ENCODE measurements at regions not wholly inside any gene's neighbourhood (a gene's known extent, or its start where the extent isn't known, plus 50 kb on each side); places are given as distances from the start of the nearest gene placed in this dataset.

DNA sequence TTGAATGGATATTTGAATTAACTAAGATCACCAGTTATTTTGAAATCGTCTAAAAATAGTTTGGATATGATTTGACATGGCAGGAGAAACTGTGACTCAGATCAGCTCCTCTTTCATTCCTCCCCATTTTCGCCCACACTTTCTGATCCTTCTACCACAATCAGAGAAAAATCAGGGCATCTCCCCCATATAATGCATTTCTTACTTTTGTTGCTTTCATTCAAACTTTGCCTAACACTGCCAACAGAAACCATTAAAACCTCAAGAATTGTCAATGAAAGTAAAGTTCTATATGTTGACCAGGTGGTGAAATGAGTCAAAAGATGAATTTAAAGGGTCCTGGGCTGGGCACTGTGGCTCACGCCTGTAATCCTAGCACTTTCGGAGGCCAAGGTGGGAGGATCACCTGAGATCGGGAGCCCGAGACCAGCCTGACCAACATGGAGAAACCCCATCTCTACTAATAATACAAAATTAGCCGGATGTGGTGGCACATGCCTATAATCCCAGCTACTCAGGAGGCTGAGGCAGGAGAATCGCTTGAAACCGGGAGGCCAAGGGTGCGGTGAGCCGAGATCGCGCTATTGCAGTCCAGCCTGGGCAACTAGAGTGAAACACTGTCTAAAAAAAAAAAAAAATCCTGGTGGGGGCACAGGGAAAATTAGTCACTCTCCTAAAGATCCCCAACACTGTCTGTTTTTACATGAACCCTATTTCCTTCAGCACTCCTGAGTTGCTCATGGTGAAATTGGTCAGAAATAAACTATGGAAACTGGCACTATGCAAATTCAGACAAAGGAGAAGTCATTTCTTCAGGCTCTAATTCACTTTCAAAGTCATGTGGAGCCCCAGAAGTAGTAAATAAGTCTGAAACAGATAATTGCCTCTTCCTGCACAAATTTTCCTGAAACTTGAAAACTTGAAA is 122.8 kb upstream of the NOCT start:
- Mint-ChIP-seq H3K36me3 (ENCODE audit: low read depth, unreplicated experiment) (no peaks in the 10 kb centered on the region), H3K9me3 (ENCODE audit: unreplicated experiment) (no peaks in the 10 kb centered on the region), H3K27me3 (ENCODE audit: unreplicated experiment) (peaks cover 1% of the 10 kb centered on the region), H3K4me1 (ENCODE audit: unreplicated experiment) (peaks cover 5% of the 10 kb centered on the region), H3K4me3 (ENCODE audit: unreplicated experiment) (no peak overlapping the region), H3K27ac (ENCODE audit: unreplicated experiment) (no peak overlapping the region)
- no peak for DNase-seq (ENCODE audit: low spot score)
- TF ChIP-seq CTCF (IDR thresholded peaks at IDR 0.05; ENCODE audit: unreplicated experiment), result no peak

- Mint-ChIP-seq H3K27me3 (ENCODE audit: unreplicated experiment) (peaks cover 1% of the 10 kb centered on the region), H3K4me3 (ENCODE audit: unreplicated experiment) (no peak overlapping the region), H3K4me1 (ENCODE audit: unreplicated experiment) (peaks cover 5% of the 10 kb centered on the region), H3K27ac (ENCODE audit: unreplicated experiment) (no peak overlapping the region), H3K36me3 (ENCODE audit: low read depth, unreplicated experiment) (no peaks in the 10 kb centered on the region), H3K9me3 (ENCODE audit: unreplicated experiment) (no peaks in the 10 kb centered on the region)
- DNase-seq (ENCODE audit: low spot score), result no peak
- TF ChIP-seq CTCF (IDR thresholded peaks at IDR 0.05; ENCODE audit: unreplicated experiment), result no peak
Observed at GRCh38 chr4:138891631-138892031, 124.0 kb upstream of the NOCT start.

GRCh38 chr4:138890891-138891570 is 124.5 kb upstream of the NOCT start:
- DNase-seq (ENCODE audit: low spot score), result no peak
- TF ChIP-seq CTCF (IDR thresholded peaks at IDR 0.05; ENCODE audit: unreplicated experiment), result no peak
- Mint-ChIP-seq H3K9me3 (ENCODE audit: unreplicated experiment) (no peaks in the 10 kb centered on the region), H3K36me3 (ENCODE audit: low read depth, unreplicated experiment) (no peaks in the 10 kb centered on the region), H3K4me1 (ENCODE audit: unreplicated experiment) (peaks cover 5% of the 10 kb centered on the region), H3K27ac (ENCODE audit: unreplicated experiment) (no peak overlapping the region), H3K27me3 (ENCODE audit: unreplicated experiment) (peaks cover 1% of the 10 kb centered on the region), H3K4me3 (ENCODE audit: unreplicated experiment) (no peak overlapping the region)

DNA sequence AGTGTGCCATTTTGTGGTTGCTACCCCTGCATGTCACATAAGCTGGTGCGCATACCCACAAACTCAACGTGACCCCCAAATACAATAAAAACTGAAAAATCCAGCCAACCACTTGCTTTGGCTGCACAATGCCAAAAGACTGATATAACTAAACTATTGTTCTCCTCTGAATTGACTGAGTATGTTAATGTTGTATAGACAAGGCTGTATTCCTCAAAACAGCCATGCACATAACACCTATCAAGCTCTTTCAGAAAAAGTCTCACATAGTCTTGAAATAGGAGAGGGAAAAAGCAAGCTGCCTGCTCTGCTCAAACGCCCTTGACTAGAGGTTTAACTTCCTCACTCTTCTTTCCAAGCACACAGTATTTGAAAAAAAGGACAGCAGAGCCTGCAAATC is 126.4 kb upstream of the NOCT start:
- Mint-ChIP-seq H3K36me3 (ENCODE audit: low read depth, unreplicated experiment) (no peaks in the 10 kb centered on the region), H3K4me1 (ENCODE audit: unreplicated experiment) (peaks cover 5% of the 10 kb centered on the region), H3K9me3 (ENCODE audit: unreplicated experiment) (no peaks in the 10 kb centered on the region), H3K27ac (ENCODE audit: unreplicated experiment) (no peak overlapping the region), H3K4me3 (ENCODE audit: unreplicated experiment) (no peak overlapping the region), H3K27me3 (ENCODE audit: unreplicated experiment) (peaks cover 1% of the 10 kb centered on the region)
- TF ChIP-seq CTCF (IDR thresholded peaks at IDR 0.05; ENCODE audit: unreplicated experiment), result no peak
- DNase-seq (ENCODE audit: low spot score), result no peak

DNA sequence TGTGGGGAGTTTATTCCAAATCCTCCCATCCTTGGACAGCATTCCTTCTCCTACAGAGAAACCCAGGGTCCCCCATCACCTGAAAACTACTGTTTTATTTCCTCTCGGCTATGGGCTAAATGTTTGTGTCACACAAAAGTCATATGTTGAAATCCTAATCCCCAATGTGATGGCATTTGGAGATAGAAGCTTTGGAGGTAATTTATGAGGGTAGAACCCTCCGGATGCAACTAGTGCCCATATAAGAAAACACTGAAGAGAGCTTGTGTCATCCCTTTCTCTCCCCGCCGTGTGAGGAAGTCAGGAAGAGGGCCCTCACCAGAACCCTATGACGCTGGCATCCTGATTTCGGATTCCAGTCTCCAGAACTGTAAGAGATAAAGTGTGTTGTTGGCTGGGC is 127.8 kb upstream of the NOCT start:
- Mint-ChIP-seq H3K36me3 (ENCODE audit: low read depth, unreplicated experiment) (no peaks in the 10 kb centered on the region), H3K27me3 (ENCODE audit: unreplicated experiment) (peaks cover 1% of the 10 kb centered on the region), H3K27ac (ENCODE audit: unreplicated experiment) (no peak overlapping the region), H3K4me1 (ENCODE audit: unreplicated experiment) (peaks cover 5% of the 10 kb centered on the region), H3K4me3 (ENCODE audit: unreplicated experiment) (peak overlapping the region; percentile 47), H3K9me3 (ENCODE audit: unreplicated experiment) (no peaks in the 10 kb centered on the region)
- DNase-seq (ENCODE audit: low spot score), result no peak
- no peak for TF ChIP-seq CTCF (IDR thresholded peaks at IDR 0.05; ENCODE audit: unreplicated experiment)

Measured in endothelial cell (in vitro differentiated cells).